Liver (tissue), 8 donors: ENCODE measurements at regions not wholly inside any gene's neighbourhood (a gene's known extent, or its start where the extent isn't known, plus 50 kb on each side); places are given as distances from the start of the nearest gene placed in this dataset.

ENCODE experiments used
- DNase-seq: peaks from one replicate; pipeline ENCODE4 v3.0.0-alpha.2; 2017; ENCODE audit warnings: low spot score
- H3K27ac ChIP-seq, 2 donors: one replicate each; pipeline ENCODE4 v1.7.0; 2013; ENCODE audit warnings: inconsistent platforms in 2 of 2, low read length in 2 of 2, control low read depth in 1 of 2, low read depth in 1 of 2, mild to moderate bottlenecking in 1 of 2
- H3K27me3 ChIP-seq, 4 donors: one replicate each; pipeline versions ENCODE4 v1.6.1 to v1.7.0; 2013; ENCODE audit warnings: low read length in 3 of 4, inconsistent platforms in 1 of 4, mild to moderate bottlenecking in 1 of 4, moderate library complexity in 1 of 4; ENCODE audit not compliant: control insufficient read depth in 4 of 4, insufficient read depth in 4 of 4
- H3K36me3 ChIP-seq, 4 donors: one replicate each; pipeline versions ENCODE4 v1.6.1 to v1.7.0; 2013; ENCODE audit warnings: low read length in 3 of 4, mild to moderate bottlenecking in 3 of 4, low read depth in 1 of 4, moderate library complexity in 1 of 4; ENCODE audit not compliant: control insufficient read depth in 4 of 4, insufficient read depth in 3 of 4
- H3K4me1 ChIP-seq, 4 donors: one replicate each; pipeline versions ENCODE4 v1.6.1 to v1.7.0; 2013; ENCODE audit warnings: low read length in 3 of 4, mild to moderate bottlenecking in 3 of 4, moderate library complexity in 1 of 4; ENCODE audit not compliant: control insufficient read depth in 4 of 4, insufficient read depth in 4 of 4
- H3K4me3 ChIP-seq, 3 donors: one replicate each; pipeline versions ENCODE4 v1.6.1 to v1.7.0; 2013; ENCODE audit warnings: low read length in 3 of 3, control low read depth in 1 of 3, low read depth in 1 of 3, mild to moderate bottlenecking in 1 of 3
- H3K9ac ChIP-seq, 2 donors: one replicate each; pipeline ENCODE4 v1.7.0; 2013; ENCODE audit warnings: low read length in 2 of 2, mild to moderate bottlenecking in 2 of 2, moderate library complexity in 2 of 2, control low read depth in 1 of 2, low read depth in 1 of 2
- H3K9me3 ChIP-seq, 4 donors: one replicate each; pipeline versions ENCODE4 v1.6.1 to v1.7.0; 2013; ENCODE audit warnings: low read length in 3 of 4; ENCODE audit not compliant: control insufficient read depth in 4 of 4
- CTCF ChIP-seq: fragments of 150-350 bp; IDR thresholded peaks from 2 replicates; pipeline ENCODE4 v1.5.1; 2017; ENCODE audit warnings: improper control_type of control experiment, low read depth, low read length; ENCODE audit not compliant: missing input control
- EGR1 ChIP-seq, 2 donors: IDR thresholded peaks; 2 replicates each; pipeline ENCODE4 v1.6.1; 2016 to 2018; ENCODE audit warnings: antibody characterized with exemption in 2 of 2, low read depth in 2 of 2
- FOXA1 ChIP-seq: IDR thresholded peaks from 2 replicates; pipeline ENCODE4 v1.6.1; 2016; ENCODE audit warnings: antibody characterized with exemption
- FOXA2 ChIP-seq: IDR thresholded peaks from 2 replicates; pipeline ENCODE4 v1.6.1; 2016; ENCODE audit warnings: antibody characterized with exemption
- GABPA ChIP-seq, 2 donors: IDR thresholded peaks in 1 of 2; conservative IDR thresholded peaks in 1 of 2; 2 replicates each; pipeline ENCODE4 v1.6.1; 2016; ENCODE audit warnings: antibody characterized with exemption in 2 of 2, mild to moderate bottlenecking in 1 of 2, moderate library complexity in 1 of 2
- HNF4A ChIP-seq, 2 donors: conservative IDR thresholded peaks; 2 replicates each; pipeline ENCODE4 v1.6.1; 2016; ENCODE audit warnings: antibody characterized with exemption in 2 of 2, mild to moderate bottlenecking in 2 of 2
- HNF4G ChIP-seq: IDR thresholded peaks from 2 replicates; pipeline ENCODE4 v1.6.1; 2016; ENCODE audit warnings: antibody characterized with exemption
- JUND ChIP-seq, 2 donors: IDR thresholded peaks; 2 replicates each; pipeline ENCODE4 v1.6.1; 2016; ENCODE audit warnings: antibody characterized with exemption in 2 of 2
- NR2F2 ChIP-seq: IDR thresholded peaks from 2 replicates; pipeline ENCODE4 v1.6.1; 2016; ENCODE audit warnings: antibody characterized with exemption
- RAD21 ChIP-seq, 2 donors: IDR thresholded peaks; 2 replicates each; pipeline ENCODE4 v1.6.1; 2016; ENCODE audit warnings: antibody characterized with exemption in 2 of 2, mild to moderate bottlenecking in 2 of 2
- REST ChIP-seq: IDR thresholded peaks from 2 replicates; pipeline ENCODE4 v1.6.1; 2016; ENCODE audit warnings: antibody characterized with exemption, mild to moderate bottlenecking
- RXRA ChIP-seq, 2 donors: IDR thresholded peaks; 2 replicates each; pipeline ENCODE4 v1.6.1; 2017 to 2018; ENCODE audit warnings: antibody characterized with exemption in 2 of 2, mild to moderate bottlenecking in 1 of 2
- SP1 ChIP-seq: IDR thresholded peaks from 2 replicates; pipeline ENCODE4 v1.6.1; 2018; ENCODE audit warnings: antibody characterized with exemption, mild to moderate bottlenecking
- TAF1 ChIP-seq: conservative IDR thresholded peaks from 2 replicates; pipeline ENCODE4 v1.6.1; 2016; ENCODE audit warnings: antibody characterized with exemption, mild to moderate bottlenecking
- YY1 ChIP-seq: IDR thresholded peaks from 2 replicates; pipeline ENCODE4 v1.6.1; 2016; ENCODE audit warnings: antibody characterized with exemption, mild to moderate bottlenecking
- ZBTB33 ChIP-seq: IDR thresholded peaks from 2 replicates; pipeline ENCODE4 v1.6.1; 2016; ENCODE audit warnings: antibody characterized with exemption
- WGBS: extraction: QIAGEN DNeasy Blood & Tissue Kit; methylation state at CpG from one replicate; pipeline ENCODE4 v1.1.7; 2013; 5-methylcytosine and 5-hydroxymethylcytosine counted together
- TF ChIP-seq, protein P1 (sequence below): IDR thresholded peaks from 2 replicates; pipeline ENCODE4 v1.6.1; 2016; ENCODE audit warnings: antibody characterized with exemption
- TF ChIP-seq, protein P2 (sequence below): IDR thresholded peaks from 2 replicates; pipeline ENCODE4 v1.6.1; 2016; ENCODE audit warnings: antibody characterized with exemption
- donor health status: healthy.
- donor health status: healthy.
- donor health status: healthy.
- donor health status: healthy.
- donor health status: healthy.

DNA sequence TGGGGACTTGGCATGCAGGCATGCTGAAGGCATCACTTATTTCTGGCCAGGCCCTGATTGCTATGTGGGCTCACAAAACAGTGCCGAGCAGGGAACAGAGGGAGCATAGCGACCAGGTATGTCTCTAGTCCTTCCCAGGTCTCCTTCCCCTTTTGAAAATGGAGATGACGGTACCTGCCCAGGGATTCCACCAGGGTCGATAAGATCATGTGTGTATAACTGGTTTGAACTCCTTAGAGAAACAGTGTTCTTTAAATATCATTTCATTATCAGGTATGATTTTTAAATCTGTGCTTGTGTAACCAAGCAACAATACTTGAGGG lies 280.6 kb downstream of the FOXO1 start:
- H3K9me3 ChIP-seq = no peaks in the 10 kb centered on the region
- TF ChIP-seq, protein P1, sequence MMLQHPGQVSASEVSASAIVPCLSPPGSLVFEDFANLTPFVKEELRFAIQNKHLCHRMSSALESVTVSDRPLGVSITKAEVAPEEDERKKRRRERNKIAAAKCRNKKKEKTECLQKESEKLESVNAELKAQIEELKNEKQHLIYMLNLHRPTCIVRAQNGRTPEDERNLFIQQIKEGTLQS = no peak
- TF ChIP-seq TAF1 = no peak
- no peak for TF ChIP-seq REST
- TF ChIP-seq, protein P2, sequence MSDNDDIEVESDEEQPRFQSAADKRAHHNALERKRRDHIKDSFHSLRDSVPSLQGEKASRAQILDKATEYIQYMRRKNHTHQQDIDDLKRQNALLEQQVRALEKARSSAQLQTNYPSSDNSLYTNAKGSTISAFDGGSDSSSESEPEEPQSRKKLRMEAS = no peak
- TF ChIP-seq RXRA (IDR thresholded peaks at IDR 0.05) = no peak
- TF ChIP-seq FOXA2 = no peak
- no peak for TF ChIP-seq NR2F2
- no peak for TF ChIP-seq GABPA (IDR thresholded peaks at IDR 0.05 in 1 of 2, conservative IDR thresholded peaks at IDR 0.05 in 1 of 2)
- TF ChIP-seq YY1 = no peak
- no peak for TF ChIP-seq EGR1 (IDR thresholded peaks at IDR 0.05; ENCODE audit: low read depth in 2 of 2)
- no peak for TF ChIP-seq HNF4G
- H3K4me1 ChIP-seq = peaks cover 0 to 2% (median 0%) of the 10 kb centered on the region in 4 donors
- 95% methylated on average over 4 of the region's 4 CpGs for WGBS
- no peak overlapping the region for H3K4me3 ChIP-seq
- no peak for DNase-seq
- no peaks in the 10 kb centered on the region for H3K27me3 ChIP-seq
- H3K36me3 ChIP-seq = no peaks in the 10 kb centered on the region
- H3K27ac ChIP-seq = no peak overlapping the region
- H3K9ac ChIP-seq = no peak overlapping the region

GRCh38 chr13:40386586-40386985 lies 279.9 kb downstream of the FOXO1 start:
- Histone ChIP-seq H3K4me3 (no peak overlapping the region), H3K9ac (no peak overlapping the region), H3K36me3 (no peaks in the 10 kb centered on the region), H3K9me3 (no peaks in the 10 kb centered on the region), H3K4me1 (peaks cover 0 to 1% (median 0%) of the 10 kb centered on the region in 4 donors), H3K27ac (no peak overlapping the region), H3K27me3 (no peaks in the 10 kb centered on the region)
- TF ChIP-seq NR2F2 = no peak
- TF ChIP-seq EGR1 (IDR thresholded peaks at IDR 0.05; ENCODE audit: low read depth in 2 of 2) = no peak
- no peak for TF ChIP-seq CTCF
- no peak for TF ChIP-seq JUND (IDR thresholded peaks at IDR 0.05)
- no peak for TF ChIP-seq REST
- no peak for TF ChIP-seq YY1
- TF ChIP-seq HNF4G = no peak
- no peak for TF ChIP-seq TAF1
- TF ChIP-seq ZBTB33 = no peak
- TF ChIP-seq HNF4A (conservative IDR thresholded peaks at IDR 0.05) = no peak
- TF ChIP-seq SP1 = no peak
- TF ChIP-seq RAD21 (IDR thresholded peaks at IDR 0.05) = no peak
- TF ChIP-seq, protein P2 = no peak
- TF ChIP-seq GABPA (IDR thresholded peaks at IDR 0.05 in 1 of 2, conservative IDR thresholded peaks at IDR 0.05 in 1 of 2) = no peak
- TF ChIP-seq, protein P1 = no peak
- no peak for TF ChIP-seq FOXA1
- WGBS = 92% methylated on average over 4 of the region's 4 CpGs
- DNase-seq = no peak
